CD14-positive monocyte (primary cell): ENCODE measurements at regions not wholly inside any gene's neighbourhood (a gene's known extent, or its start where the extent isn't known, plus 50 kb on each side); places are given as distances from the start of the nearest gene placed in this dataset.

Source experiments
- DNase-seq, 3 donors: peaks; one replicate each; pipeline ENCODE4 v3.0.0-alpha.2; 2011 to 2022
- H2AFZ ChIP-seq: 2 replicates; pipeline ENCODE4 v1.6.0; 2012; ENCODE audit warnings: mild to moderate bottlenecking, low read depth, low read length, inconsistent platforms; ENCODE audit not compliant: insufficient read depth, poor library complexity, severe bottlenecking
- H3K27ac ChIP-seq, 2 donors: 1 replicate in 1 of 2; 2 replicates in 1 of 2; pipeline ENCODE4 v1.5.1; 2012 to 2013; ENCODE audit warnings: low read length in 2 of 2, control low read depth in 1 of 2, inconsistent platforms in 1 of 2, low read depth in 1 of 2, mild to moderate bottlenecking in 1 of 2
- H3K27me3 ChIP-seq, 2 donors: one replicate each; pipeline versions ENCODE4 v1.6.0 to v1.6.1; 2011 to 2013; ENCODE audit warnings: low read length in 2 of 2; ENCODE audit not compliant: control insufficient read depth in 2 of 2, insufficient read depth in 2 of 2
- H3K36me3 ChIP-seq, 2 donors: replicated peaks in 1 of 2; 1 replicate in 1 of 2; 2 replicates in 1 of 2; pipeline versions ENCODE4 v1.5.1 to v1.6.1; 2012 to 2013; ENCODE audit warnings: low read length in 2 of 2, control low read depth in 1 of 2, inconsistent platforms in 1 of 2, mild to moderate bottlenecking in 1 of 2; ENCODE audit not compliant: insufficient read depth in 2 of 2, control insufficient read depth in 1 of 2
- H3K4me1 ChIP-seq, 2 donors: 1 replicate in 1 of 2; 2 replicates in 1 of 2; pipeline versions ENCODE4 v1.5.1 to v1.6.1; 2012 to 2013; ENCODE audit warnings: low read length in 2 of 2, control low read depth in 1 of 2, inconsistent platforms in 1 of 2, mild to moderate bottlenecking in 1 of 2, moderate library complexity in 1 of 2; ENCODE audit not compliant: insufficient read depth in 2 of 2, control insufficient read depth in 1 of 2
- H3K4me2 ChIP-seq: replicated peaks from 2 replicates; pipeline ENCODE3; 2012; ENCODE audit warnings: low read length, moderate library complexity, mild to moderate bottlenecking; ENCODE audit not compliant: poor library complexity, severe bottlenecking; ENCODE audit errors: extremely low read depth
- H3K4me3 ChIP-seq, 3 experiments: fragments of 200-600 bp in 1 of 3; sonication (generic) in 1 of 3; replicated peaks in 1 of 3; 1 replicate in 2 of 3; 2 replicates in 1 of 3; pipeline ENCODE4 v1.5.1; 2011 to 2013; ENCODE audit warnings: low read length in 3 of 3, mild to moderate bottlenecking in 3 of 3, control low read depth in 2 of 3, low read depth in 2 of 3, inconsistent platforms in 1 of 3, moderate library complexity in 1 of 3
- H3K79me2 ChIP-seq: 2 replicates; pipeline ENCODE4 v1.6.0; 2012; ENCODE audit warnings: mild to moderate bottlenecking, control low read depth, inconsistent platforms, low read length, moderate library complexity; ENCODE audit not compliant: insufficient read depth
- H3K9ac ChIP-seq: 2 replicates; pipeline ENCODE4 v1.6.0; 2017; ENCODE audit warnings: low read length, mild to moderate bottlenecking; ENCODE audit not compliant: insufficient read depth, poor library complexity, severe bottlenecking
- H3K9me3 ChIP-seq, 2 donors: replicated peaks in 1 of 2; 1 replicate in 1 of 2; 2 replicates in 1 of 2; pipeline versions ENCODE4 v1.5.1 to v1.6.1; 2012 to 2013; ENCODE audit warnings: low read length in 2 of 2, control low read depth in 1 of 2; ENCODE audit not compliant: control insufficient read depth in 1 of 2, insufficient read depth in 1 of 2
- H4K20me1 ChIP-seq: 2 replicates; pipeline ENCODE4 v1.6.0; 2012; ENCODE audit warnings: mild to moderate bottlenecking, low read length, control low read depth, moderate library complexity; ENCODE audit not compliant: insufficient read depth
- H3K27ac Mint-ChIP-seq, 7 donors: one replicate each; pipeline ENCODE4 v1.8.0; 2020; ENCODE audit warnings: mild to moderate bottlenecking in 7 of 7, mixed read lengths in 7 of 7, moderate library complexity in 6 of 7, inconsistent platforms in 2 of 7
- H3K27me3 Mint-ChIP-seq, 3 donors: one replicate each; pipeline ENCODE4 v1.8.0; 2021 to 2022; ENCODE audit warnings: low read depth in 3 of 3, mild to moderate bottlenecking in 3 of 3, mixed read lengths in 3 of 3, moderate library complexity in 3 of 3, inconsistent platforms in 1 of 3
- H3K36me3 Mint-ChIP-seq, 2 donors: one replicate each; pipeline ENCODE4 v1.8.0; 2020; ENCODE audit warnings: mixed read lengths in 2 of 2, inconsistent platforms in 1 of 2, mild to moderate bottlenecking in 1 of 2
- H3K4me1 Mint-ChIP-seq: one replicate; pipeline ENCODE4 v1.8.0; 2020; ENCODE audit warnings: mild to moderate bottlenecking, mixed read lengths
- H3K4me3 Mint-ChIP-seq, 2 donors: one replicate each; pipeline ENCODE4 v1.8.0; 2020; ENCODE audit warnings: mild to moderate bottlenecking in 2 of 2, mixed read lengths in 2 of 2, moderate library complexity in 1 of 2
- H3K9me3 Mint-ChIP-seq, 7 donors: one replicate each; pipeline ENCODE4 v1.8.0; 2020 to 2022; ENCODE audit warnings: mixed read lengths in 7 of 7, mild to moderate bottlenecking in 6 of 7, moderate library complexity in 6 of 7, inconsistent platforms in 2 of 7
- WGBS: methylation state at CpG from one replicate; pipeline ENCODE4 v1.1.5; 2013; ENCODE audit warnings: missing lambda C conversion rate; ENCODE audit not compliant: insufficient coverage; 5-methylcytosine and 5-hydroxymethylcytosine counted together
- intact Hi-C, 2 donors: fragments of 100-400 bp; cut with micrococcal nuclease; formaldehyde crosslinking; loops; one replicate each; pipeline versions ENCODE4 v1.15.0 to v1.15.1; 2023
- TF ChIP-seq, protein P1 (sequence below): fragments of 200-600 bp; IDR thresholded peaks from one replicate; pipeline ENCODE4 v1.8.0; 2022; ENCODE audit warnings: antibody characterized with exemption, mild to moderate bottlenecking

DNA sequence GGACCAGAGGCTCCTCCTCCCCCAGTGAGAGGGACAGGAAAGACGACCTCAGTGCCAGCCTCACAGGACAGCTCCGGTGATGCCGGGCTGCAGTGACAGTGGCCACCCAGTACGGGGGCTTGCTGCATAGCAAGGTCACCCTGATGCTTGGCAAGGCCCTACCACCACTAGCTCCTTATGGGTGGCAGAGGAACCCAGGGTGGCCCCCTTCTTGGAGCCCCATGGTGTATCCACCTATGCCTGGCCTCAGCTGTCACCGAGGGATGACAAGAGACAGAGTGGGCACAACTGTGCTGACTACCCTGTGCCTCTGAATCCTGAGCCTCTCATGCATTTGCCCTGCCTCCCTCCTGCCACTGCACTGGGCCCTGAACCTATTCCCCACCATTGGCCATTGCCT lies 809.2 kb downstream of the TBC1D22A start:
- H3K27ac Mint-ChIP-seq: no peak overlapping the region
- WGBS: 93% methylated on average over 4 of the region's 5 CpGs
- Histone ChIP-seq H3K27ac (no peak overlapping the region), H4K20me1 (no peaks in the 10 kb centered on the region), H3K36me3 (no peaks in the 10 kb centered on the region), H3K4me2 (no peak overlapping the region), H3K79me2 (no peaks in the 10 kb centered on the region), H3K27me3 (no peaks in the 10 kb centered on the region), H2AFZ (no peak overlapping the region), H3K9ac (no peak overlapping the region), H3K4me1 (no peaks in the 10 kb centered on the region), H3K4me3 (no peak overlapping the region), H3K9me3 (peaks cover 0 to 8% of the 10 kb centered on the region in 2 donors)
- H3K9me3 Mint-ChIP-seq: peaks cover 0 to 5% (median 1%) of the 10 kb centered on the region in 7 donors
- H3K4me1 Mint-ChIP-seq: no peaks in the 10 kb centered on the region
- TF ChIP-seq, protein P1, sequence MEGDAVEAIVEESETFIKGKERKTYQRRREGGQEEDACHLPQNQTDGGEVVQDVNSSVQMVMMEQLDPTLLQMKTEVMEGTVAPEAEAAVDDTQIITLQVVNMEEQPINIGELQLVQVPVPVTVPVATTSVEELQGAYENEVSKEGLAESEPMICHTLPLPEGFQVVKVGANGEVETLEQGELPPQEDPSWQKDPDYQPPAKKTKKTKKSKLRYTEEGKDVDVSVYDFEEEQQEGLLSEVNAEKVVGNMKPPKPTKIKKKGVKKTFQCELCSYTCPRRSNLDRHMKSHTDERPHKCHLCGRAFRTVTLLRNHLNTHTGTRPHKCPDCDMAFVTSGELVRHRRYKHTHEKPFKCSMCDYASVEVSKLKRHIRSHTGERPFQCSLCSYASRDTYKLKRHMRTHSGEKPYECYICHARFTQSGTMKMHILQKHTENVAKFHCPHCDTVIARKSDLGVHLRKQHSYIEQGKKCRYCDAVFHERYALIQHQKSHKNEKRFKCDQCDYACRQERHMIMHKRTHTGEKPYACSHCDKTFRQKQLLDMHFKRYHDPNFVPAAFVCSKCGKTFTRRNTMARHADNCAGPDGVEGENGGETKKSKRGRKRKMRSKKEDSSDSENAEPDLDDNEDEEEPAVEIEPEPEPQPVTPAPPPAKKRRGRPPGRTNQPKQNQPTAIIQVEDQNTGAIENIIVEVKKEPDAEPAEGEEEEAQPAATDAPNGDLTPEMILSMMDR: no peak
- DNase-seq: no peak
- H3K27me3 Mint-ChIP-seq: peaks cover 0 to 4% (median 2%) of the 10 kb centered on the region in 3 donors
- intact Hi-C loops: no loop called here
- H3K36me3 Mint-ChIP-seq: no peaks in the 10 kb centered on the region
- no peak overlapping the region for H3K4me3 Mint-ChIP-seq

DNA sequence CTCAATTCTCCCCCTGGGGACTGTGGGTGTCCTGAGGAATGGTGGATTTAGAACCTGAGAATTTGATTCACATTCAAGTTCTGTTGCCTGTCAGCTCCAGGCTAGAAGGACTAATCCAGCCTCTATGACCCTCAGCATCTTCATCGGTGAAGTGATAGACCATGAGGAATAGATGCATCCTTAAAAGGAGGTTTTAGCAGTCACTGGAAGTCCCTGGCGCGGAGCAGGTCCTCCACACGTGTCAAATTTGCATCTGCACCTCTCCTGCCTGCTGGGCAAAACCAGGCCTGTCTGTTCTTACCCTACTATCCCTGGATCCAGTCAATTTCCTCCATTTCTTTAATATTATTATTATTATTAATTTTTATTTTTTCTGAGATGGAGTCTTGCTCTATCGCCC lies 808.4 kb downstream of the TBC1D22A start:
- H2AFZ ChIP-seq: no peak overlapping the region
- Mint-ChIP-seq H3K9me3 (peaks cover 0 to 5% (median 1%) of the 10 kb centered on the region in 7 donors), H3K27ac (no peak overlapping the region), H3K4me3 (no peak overlapping the region), H3K4me1 (no peaks in the 10 kb centered on the region), H3K36me3 (no peaks in the 10 kb centered on the region), H3K27me3 (peaks cover 0 to 4% (median 2%) of the 10 kb centered on the region in 3 donors)
- no peaks in the 10 kb centered on the region for H3K27me3 ChIP-seq
- 80% methylated on average over 1 of the region's 5 CpGs for WGBS
- H3K79me2 ChIP-seq: no peaks in the 10 kb centered on the region
- no peak overlapping the region for H3K4me3 ChIP-seq
- intact Hi-C loops: no loop called here
- TF ChIP-seq, protein P1: no peak
- DNase-seq: no peak
- no peak overlapping the region for H3K4me2 ChIP-seq
- H3K9me3 ChIP-seq: peaks cover 0 to 8% of the 10 kb centered on the region in 2 donors
- no peaks in the 10 kb centered on the region for H3K36me3 ChIP-seq
- no peaks in the 10 kb centered on the region for H4K20me1 ChIP-seq
- H3K9ac ChIP-seq: no peak overlapping the region
- H3K4me1 ChIP-seq: no peaks in the 10 kb centered on the region
- H3K27ac ChIP-seq: no peak overlapping the region
